Stimulated activated CD8-positive, alpha-beta memory T cell treated with anti-CD3 and anti-CD28 coated beads, Interleukin-15, amount 100 ng/mL, for 1 hour (primary cell): ENCODE measurements at regions not wholly inside any gene's neighbourhood (a gene's known extent, or its start where the extent isn't known, plus 50 kb on each side); places are given as distances from the start of the nearest gene placed in this dataset.

Source experiments
- DNase-seq: peaks from one replicate; pipeline ENCODE4 v3.0.0-alpha.2; 2020; ENCODE audit warnings: low read depth

- no peak for DNase-seq
Observed at GRCh38 chr20:24138951-24139350, 150.4 kb upstream of the GGTLC1 start.

GRCh38 chr20:24138196-24138857 is 149.7 kb upstream of the GGTLC1 start:
- DNase-seq: no peak

DNA sequence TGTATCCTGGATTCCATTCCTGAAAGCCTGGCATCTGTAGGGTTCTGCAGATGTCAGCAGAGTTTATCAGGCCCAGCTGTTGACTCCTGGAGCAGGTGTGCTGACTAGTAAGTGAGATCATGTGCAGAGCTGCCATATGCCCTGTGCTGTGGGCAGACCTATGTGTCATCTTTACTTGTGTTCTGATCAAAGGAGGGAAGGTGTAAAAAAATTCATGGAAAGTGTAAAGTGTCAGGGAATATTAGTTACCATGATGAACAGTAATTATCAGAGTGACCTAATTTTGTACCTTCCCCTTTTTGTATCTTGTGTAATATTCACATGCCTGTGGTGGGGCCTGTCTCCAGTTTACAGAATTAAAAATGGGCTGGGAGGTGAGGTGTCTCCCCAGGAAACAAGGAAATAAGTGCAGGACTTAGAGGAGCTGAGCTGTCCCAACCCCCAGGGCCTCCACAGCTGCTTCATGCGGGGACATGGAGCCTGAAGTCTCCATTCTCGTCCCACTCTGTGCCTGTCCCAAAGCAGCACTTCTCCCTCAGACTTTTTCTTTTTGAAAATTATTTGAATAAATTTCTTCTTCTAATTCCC is 148.2 kb upstream of the GGTLC1 start:
- no peak for DNase-seq

- no peak for DNase-seq
Observed at GRCh38 chr20:24135781-24136180, 147.2 kb upstream of the GGTLC1 start.

- DNase-seq: no peak
Observed at GRCh38 chr20:24134930-24135329, 146.4 kb upstream of the GGTLC1 start.

DNA sequence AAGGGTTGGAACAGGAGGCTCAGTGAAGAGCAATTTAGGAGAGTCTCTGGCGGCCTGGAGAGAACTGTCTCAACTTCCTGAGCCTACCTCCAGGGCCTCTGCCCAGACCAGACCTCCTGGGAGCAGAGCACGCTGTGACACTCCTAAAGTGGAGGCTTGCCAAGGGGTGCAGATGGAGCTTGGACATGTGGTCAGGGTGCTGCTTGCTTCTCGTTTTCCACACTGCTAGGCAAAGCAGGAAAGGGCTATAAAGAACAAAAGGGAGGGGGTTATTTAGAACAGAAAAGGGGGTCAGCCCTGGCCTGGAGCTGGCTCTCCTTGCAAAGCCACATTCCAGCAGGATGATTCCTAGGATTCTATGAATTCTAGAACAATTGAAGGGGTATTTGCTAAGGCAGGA is 145.7 kb upstream of the GGTLC1 start:
- no peak for DNase-seq

DNA sequence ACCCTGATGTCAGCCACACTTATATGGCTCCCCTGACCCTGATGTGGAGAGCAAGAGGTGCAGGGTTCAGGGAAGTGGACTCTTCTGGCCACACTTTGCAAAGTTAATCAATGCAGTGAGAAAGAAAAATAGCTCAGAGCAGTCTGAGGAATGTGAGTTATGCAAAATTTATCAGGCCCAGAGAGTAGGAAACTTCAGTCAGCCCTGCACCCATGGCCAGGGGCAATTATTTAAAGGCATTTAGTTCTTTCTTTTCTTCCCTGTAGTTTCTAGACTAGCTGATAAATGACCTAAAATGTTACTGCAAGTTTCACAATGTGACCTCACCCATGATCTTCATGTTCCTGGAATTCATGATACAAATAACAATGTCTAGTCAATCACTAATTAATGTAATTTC is 143.7 kb upstream of the GGTLC1 start:
- DNase-seq: no peak

DNA sequence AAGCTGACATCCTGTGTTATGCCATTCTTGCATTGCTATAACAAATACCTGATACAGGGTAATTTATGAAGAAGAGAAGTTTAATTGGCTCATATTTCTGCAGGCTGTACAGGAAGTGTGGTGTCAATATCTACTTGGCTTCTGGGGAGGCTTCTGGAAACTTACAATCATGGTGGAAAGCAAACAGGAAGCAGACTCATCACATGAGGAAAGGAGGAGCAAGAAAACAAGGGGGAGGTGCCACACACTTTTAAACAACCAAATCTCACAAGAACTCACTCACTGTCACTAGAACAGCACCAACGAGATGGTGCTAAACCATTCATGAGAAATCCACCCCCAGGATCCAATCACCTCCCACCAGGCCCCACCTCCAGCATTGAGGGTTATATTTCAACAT is 143.1 kb upstream of the GGTLC1 start:
- no peak for DNase-seq

GRCh38 chr20:24131281-24131680 is 142.7 kb upstream of the GGTLC1 start:
- DNase-seq: no peak

DNA sequence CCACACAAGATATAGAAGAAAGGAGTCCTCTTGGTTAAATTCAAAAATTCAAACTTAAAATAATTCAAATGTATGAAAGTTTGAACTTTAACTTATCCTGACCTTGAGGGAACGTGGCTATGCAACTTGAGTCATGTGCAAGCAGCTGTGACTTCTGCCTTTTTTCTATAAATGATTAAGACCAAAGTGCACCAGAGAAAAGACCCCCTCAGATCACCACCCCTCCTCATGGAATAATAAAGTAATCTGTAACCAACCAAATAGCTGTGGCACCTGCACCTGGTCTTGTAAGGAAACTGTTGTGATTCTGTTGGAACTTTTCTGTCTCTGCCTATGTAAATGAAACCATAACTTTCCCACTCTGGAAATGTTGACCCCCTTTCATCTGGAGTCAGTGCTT is 141.1 kb upstream of the GGTLC1 start:
- no peak for DNase-seq

DNA sequence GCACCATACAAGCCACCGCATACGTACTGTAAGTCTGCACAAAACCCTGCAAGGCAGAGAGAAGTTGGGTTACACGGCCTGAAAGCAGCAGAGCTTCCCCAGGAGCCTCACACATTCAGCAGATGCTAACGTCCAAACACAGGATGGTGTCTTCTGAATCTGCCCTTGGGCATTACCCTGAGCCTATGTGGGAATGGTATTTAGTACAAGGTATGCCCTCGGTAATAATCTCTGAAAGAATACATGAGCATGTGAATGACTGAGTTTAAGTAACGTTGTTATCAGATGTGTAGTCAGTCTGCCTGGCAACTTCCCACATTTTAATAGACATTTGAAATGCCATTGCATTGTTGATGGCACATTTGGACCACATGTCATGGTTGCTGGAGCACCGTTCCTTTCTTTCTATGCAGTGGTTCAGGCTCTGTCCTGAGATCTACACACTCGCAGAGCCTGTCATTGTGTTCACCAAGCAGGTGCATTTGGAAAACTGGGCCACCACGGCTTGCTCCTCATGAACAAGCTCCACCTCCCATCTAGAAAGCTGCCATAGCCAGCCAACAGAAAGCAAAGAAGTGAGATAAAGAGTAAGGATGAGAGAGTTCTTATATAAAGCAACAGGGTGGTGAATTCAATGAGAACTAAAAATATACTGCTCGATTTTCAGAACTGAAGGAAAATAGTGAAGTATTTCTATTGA is 136.5 kb upstream of the GGTLC1 start:
- DNase-seq: no peak

DNA sequence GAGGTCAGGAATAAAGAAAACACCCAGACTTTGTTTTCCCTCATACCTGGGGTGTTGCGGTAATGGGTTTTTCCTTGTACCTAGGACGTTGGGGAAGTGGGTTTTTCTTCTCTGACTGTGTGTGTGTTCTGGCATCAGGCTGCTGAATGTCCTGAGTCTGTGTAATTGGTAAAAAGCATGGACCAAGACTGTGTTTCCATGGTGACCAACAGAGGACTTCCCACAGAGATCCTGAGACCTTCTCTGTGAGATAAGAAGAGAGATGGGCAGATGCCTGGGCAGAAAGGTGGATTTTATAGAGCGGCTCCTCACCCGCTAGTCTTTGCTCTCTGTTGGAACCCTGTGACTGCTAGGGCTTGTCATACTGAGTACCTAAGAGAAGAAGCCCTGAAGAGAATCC is 135.4 kb upstream of the GGTLC1 start:
- no peak for DNase-seq

DNA sequence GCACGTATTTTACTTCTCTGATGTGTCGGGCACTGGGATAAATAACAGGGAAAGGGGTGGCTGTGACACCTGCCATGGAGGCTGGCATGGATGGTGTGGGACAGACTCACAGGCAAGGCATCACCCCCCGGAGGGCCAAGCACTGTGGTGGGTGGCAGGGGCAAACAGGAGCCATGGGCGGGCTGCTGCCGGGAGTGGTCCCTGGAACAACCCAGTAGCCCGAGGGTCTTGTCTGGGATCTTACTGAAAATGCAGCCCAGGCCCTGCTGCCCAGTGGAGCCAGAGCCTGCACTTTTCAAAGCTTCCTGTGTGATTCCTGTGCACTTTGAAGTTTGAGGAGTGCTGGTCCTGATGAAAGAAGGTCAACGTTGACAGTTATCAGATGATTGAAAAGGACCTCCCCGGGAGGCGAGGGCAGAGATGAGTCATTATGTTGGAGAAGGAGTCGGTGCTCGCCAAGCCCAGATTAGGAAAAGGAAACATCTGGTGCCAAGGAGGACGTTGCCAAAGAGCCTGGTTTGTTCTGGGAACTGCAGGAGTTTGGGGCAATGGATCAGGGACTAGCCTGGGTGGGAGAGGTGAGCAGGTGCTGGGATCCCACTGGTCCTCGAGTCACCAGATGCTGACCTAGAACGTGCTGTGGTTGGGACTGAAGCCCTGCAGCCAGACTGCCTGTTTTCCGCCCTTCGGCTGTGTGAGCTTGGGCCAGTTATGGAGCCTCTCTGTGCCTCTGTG is 130.0 kb upstream of the GGTLC1 start:
- DNase-seq: no peak

- no peak for DNase-seq
Observed at GRCh38 chr20:24118034-24118433, 129.5 kb upstream of the GGTLC1 start.

DNA sequence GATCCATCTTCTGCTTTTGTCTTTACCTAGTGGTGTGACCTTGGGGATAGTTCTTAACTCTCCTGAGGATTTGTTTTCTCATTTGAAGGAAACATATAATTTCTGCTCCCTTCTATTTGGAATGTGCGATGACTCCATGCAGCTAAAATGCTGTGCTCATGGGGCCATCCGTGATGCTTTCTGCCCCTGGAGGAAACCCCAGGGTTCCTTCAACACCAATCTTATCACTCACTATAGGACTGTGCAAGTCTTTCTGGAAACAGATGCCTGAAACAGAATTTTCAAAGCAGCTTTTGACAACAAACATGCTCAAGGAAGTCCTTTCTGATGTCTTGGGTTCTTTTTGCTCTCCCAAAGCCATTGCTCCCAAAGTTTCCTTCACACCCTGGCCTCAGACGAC is 128.8 kb upstream of the GGTLC1 start:
- no peak for DNase-seq

DNA sequence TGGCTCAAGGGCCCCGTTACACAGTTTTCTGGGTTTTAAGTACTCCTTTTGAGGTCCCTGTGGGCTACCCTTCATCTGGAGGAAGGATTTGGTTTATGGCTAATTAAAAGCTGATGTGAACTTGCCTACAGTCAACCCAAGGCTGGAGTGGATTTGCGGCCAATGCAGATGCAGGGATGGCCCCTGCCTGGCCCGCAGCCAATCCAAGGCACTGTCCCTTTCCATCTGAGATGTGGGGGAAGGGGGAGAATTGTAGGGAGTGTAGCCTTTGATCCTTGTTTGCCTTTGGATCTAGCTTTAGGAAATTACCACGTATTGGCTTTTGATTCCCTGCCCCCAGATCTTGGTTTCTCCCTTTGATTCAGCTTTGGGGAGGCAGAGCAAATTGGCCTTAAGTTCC is 128.0 kb upstream of the GGTLC1 start:
- DNase-seq: no peak

- no peak for DNase-seq
Observed at GRCh38 chr20:24112360-24112759, 123.8 kb upstream of the GGTLC1 start.

DNA sequence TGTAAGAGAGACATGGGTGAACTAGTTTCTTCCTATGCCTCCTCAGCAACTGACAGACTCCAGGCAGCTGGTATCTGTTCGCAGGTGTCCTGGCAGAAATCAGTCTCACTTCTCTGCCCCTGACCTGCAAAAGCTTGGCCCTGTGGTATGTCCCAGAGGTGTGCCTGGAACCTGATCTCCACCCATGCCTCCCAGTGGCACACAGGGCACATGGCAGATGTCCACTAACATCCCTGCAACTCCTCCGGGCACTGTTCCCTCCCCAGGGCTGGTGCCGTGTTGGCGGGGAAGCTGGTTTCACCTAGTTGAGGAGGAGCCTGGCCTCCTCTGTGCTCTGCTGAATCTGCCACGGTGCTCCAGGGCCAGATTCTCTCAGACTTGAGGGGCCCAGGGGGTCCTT is 123.3 kb upstream of the GGTLC1 start:
- no peak for DNase-seq

- no peak for DNase-seq
Observed at GRCh38 chr20:24109537-24109936, 121.0 kb upstream of the GGTLC1 start.

DNA sequence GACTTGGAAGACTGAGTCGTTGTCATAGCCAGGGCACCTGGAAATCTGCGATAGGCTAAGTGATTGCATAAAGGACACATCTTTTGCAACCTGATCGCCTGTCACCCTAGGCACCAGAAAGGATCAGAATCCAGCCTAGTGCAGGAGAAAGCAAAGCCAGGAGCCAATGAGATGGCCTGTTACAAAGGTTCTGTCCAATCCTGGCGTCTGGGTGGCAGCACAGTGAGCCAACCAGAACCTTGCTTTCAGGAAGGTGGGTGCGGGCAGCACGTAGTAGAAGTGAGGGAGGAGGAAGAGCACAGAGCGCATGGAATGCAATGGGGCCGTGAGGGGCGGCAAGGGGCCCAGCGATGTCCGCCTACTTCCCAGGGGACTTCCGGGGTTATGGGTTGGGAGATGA is 120.4 kb upstream of the GGTLC1 start:
- DNase-seq: no peak

GRCh38 chr20:24108581-24108980 is 120.0 kb upstream of the GGTLC1 start:
- no peak for DNase-seq

GRCh38 chr20:24106801-24107445 is 118.3 kb upstream of the GGTLC1 start:
- DNase-seq: no peak
